GM12873 (cell line): ENCODE measurements at regions not wholly inside any gene's neighbourhood (a gene's known extent, or its start where the extent isn't known, plus 50 kb on each side); places are given as distances from the start of the nearest gene placed in this dataset.

ENCODE experiments used
- TF ChIP-seq, protein P1 (sequence below): IDR thresholded peaks from 2 replicates; pipeline ENCODE4 v1.5.1; 2012; ENCODE audit warnings: low read depth, mild to moderate bottlenecking, moderate library complexity, low read length, control low read depth; ENCODE audit not compliant: insufficient read depth; ENCODE audit errors: missing control alignments

DNA sequence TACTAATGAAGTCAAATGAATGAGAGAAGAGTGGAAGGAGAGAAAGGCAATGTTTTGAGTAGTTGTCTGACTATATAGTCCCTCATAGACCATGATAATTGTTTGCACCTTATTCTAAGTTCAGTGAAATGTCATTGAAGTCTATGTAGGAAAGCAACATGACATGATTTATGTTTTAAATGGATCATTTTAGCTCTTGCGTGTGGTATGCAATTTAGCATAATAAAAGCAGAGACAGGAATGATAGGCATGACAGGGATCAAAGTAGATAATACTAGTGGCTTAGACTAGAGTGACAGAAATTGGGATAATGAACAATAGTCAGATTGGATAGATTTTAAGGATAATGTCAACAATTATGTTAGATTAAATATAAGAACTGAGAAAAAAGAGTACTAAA is 132.5 kb downstream of the PYDC2 start:
- TF ChIP-seq, protein P1, sequence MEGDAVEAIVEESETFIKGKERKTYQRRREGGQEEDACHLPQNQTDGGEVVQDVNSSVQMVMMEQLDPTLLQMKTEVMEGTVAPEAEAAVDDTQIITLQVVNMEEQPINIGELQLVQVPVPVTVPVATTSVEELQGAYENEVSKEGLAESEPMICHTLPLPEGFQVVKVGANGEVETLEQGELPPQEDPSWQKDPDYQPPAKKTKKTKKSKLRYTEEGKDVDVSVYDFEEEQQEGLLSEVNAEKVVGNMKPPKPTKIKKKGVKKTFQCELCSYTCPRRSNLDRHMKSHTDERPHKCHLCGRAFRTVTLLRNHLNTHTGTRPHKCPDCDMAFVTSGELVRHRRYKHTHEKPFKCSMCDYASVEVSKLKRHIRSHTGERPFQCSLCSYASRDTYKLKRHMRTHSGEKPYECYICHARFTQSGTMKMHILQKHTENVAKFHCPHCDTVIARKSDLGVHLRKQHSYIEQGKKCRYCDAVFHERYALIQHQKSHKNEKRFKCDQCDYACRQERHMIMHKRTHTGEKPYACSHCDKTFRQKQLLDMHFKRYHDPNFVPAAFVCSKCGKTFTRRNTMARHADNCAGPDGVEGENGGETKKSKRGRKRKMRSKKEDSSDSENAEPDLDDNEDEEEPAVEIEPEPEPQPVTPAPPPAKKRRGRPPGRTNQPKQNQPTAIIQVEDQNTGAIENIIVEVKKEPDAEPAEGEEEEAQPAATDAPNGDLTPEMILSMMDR = no peak

DNA sequence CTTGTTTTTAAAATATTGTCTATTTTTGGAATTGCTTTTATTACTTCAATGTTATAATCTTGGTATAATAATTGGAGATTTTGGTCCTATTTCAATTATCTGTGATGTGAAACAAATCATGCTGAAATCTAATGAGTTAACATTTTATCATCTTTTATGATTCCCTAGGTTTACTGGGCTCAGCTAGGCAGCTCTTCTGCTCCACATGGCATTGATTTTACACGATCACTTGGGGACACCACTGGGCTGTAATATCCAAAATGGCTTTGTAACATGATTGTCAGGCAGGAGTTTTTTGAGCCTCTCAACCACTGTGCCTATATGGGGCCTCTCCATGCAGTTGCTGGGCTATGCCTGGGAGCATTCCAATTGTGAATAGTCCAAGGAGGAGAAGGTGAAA is 163.3 kb downstream of the PYDC2 start:
- TF ChIP-seq, protein P1 = no peak

DNA sequence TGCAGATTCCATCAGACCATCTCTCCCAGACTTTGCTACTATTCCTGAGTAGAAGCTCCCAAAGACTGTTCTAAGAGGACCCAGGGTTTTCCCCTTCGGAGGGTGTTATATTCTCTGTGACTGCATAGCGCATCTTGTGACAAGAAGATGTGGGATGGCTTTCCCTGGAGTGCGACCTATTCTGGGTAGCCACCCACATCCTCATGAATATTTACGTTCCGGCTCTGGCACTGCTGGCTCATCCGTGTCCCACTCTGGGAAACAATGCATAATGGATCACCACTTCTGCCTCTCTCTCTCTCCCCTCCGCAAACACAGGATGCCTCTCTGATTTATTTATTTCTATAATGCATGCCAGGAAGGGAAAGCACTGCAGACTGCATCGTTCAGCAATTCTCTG is 166.1 kb downstream of the PYDC2 start:
- TF ChIP-seq, protein P1 = no peak

DNA sequence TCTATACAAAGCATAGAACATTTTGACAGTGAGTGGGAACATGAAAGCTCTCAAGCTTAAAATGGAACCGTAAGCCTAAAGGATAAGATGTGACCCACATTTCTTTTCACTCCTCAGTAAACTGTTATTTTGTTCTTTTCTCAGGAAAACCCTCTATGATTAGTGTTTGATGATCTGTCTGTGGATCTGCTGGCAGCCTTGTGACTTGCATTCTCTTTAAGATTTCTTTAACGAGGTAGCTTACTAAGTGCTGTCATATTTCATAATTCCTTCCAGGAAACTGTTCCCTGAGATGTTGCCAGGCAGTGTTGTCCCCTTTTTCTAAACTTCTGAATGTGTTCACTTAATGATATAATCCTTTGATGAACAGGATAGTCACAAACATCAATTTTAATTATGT is 167.6 kb downstream of the PYDC2 start:
- TF ChIP-seq, protein P1 = no peak

DNA sequence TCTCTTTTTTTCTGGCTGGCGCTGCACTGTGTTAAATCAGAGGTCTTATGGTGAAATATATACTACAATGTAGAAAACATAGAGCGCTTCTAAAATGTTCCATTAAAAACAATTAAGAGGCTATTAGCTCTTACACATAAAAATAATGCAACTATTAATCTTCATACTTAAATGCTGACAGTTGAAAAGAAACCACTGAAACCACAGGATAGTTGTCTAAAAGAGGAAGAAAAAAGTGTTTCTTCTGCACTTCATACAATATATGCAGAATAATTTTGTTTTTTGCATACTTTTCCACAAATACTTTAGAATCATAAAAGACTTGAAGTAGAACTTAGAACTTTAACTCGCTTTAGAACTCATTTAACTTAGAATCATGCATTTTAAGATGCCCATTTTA is 170.5 kb downstream of the PYDC2 start:
- TF ChIP-seq, protein P1 = no peak

DNA sequence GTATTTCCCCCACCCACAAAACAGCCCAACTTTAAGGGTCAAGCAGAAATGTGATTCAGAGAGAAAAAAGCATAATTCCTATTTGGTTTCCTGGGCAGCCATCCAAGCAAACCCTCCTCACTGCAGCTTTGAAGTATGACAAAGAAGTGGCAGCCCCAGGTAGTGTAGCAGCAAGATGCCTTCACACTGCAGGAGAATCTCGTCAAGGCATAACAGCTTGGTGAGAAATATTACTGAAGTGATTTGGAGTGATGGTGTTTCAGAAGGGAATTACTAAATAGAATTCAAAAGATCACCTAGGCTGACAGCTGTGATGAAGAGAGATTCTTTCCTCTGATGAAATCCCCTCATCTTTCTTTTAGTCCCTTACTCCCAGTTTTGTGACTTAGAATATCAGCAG is 173.9 kb downstream of the PYDC2 start:
- TF ChIP-seq, protein P1 = no peak

DNA sequence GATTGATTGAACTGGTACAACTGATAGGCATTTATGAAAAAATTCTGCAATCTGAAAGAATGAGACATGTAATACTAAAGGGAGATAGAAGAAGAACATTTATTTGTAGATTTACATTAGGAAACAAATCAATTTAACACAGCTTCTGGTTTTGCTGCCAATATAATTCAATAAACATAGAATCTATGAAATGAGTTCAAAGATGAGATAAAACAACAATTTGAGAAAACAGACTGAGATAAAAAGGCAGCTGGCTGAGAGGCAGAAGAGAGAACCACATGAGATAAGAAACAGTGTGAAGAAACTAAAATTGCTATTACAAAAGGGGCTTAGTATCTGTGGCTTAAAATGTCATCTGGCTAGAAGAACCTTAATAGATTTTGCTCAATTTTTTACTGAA is 176.6 kb downstream of the PYDC2 start:
- TF ChIP-seq, protein P1 = no peak
